ENCODE measurements at regions not wholly inside any gene's neighbourhood (a gene's known extent, or its start where the extent isn't known, plus 50 kb on each side); places are given as distances from the start of the nearest gene placed in this dataset.
"Not testable (repeated sequence)": the region's sequence is repeated elsewhere in the genome, so short reads cannot be mapped to it uniquely, and the experiment has no call there.

- DNase-seq (ENCODE audit: low read depth, low spot score); H3K4me3 ChIP-seq (ENCODE audit: low read length): not testable (repeated sequence)
These were observed 134.2 kb upstream of the TPM1 start for GRCh38 chr15:62908341-62908740.

- no peak overlapping the region for H3K4me3 ChIP-seq (ENCODE audit: low read length)
- DNase-seq (ENCODE audit: low read depth, low spot score) = no peak
These were observed 133.3 kb upstream of the TPM1 start for GRCh38 chr15:62909257-62909656.

DNA sequence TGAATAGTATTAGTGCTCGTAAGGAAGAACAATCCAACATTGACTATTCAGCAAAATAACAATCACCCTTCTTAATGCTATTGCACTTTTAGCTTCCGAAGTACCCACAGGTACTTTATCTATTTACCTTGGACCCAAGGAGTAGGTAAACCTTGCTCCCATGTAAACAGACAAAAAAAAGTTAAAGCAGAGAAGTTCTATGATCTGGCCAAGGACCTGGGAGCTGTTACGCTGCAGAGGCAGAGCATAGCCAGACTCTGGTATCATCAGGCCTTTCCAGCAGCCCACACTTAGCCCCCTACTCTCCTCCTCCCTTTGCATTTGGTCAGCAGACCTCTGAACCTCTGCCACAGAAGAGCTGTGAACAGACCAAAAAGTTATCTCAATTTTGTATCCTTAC lies 130.3 kb upstream of the TPM1 start:
- H3K4me3 ChIP-seq (ENCODE audit: low read length) = no peak overlapping the region
- DNase-seq (ENCODE audit: low read depth, low spot score) = no peak

GRCh38 chr15:62912808-62913207 lies 129.7 kb upstream of the TPM1 start:
- no peak for DNase-seq (ENCODE audit: low read depth, low spot score)
- H3K4me3 ChIP-seq (ENCODE audit: low read length) = no peak overlapping the region

- DNase-seq (ENCODE audit: low read depth, low spot score) = no peak
- H3K4me3 ChIP-seq (ENCODE audit: low read length) = no peak overlapping the region
These were observed 129.3 kb upstream of the TPM1 start for GRCh38 chr15:62913246-62913645.

DNA sequence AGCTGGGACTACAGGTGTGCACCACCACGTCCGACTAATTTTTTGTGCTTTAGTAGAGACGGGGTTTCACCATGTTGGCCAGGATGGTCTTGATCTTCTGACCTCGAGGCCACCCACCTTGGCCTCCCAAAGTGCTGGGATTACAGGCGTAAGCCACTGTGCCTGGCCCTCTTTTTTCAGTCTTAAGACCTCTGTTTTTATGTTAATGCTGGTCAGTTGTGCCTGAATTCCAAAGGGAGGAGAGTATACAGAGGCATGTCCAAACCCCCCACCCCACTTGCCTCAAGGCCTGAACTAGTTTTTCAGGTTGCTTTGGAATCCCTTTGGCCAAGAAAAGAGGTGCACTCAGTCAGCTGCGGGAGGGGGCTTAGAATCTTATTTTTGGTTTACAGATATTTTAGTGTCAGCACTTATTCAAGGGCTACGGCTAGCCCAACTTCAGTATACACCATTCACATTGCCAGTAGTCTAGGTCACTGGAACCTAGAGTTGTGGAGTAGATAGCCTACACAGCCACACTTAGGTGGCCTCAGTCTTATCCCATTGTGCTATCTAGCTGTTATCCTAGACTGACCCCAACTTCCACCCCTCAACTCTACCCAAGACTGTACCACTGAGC lies 128.0 kb upstream of the TPM1 start:
- H3K4me3 ChIP-seq (ENCODE audit: low read length) = no peak overlapping the region
- DNase-seq (ENCODE audit: low read depth, low spot score) = no peak

GRCh38 chr15:62920682-62921502 lies 121.7 kb upstream of the TPM1 start:
- no peak for DNase-seq (ENCODE audit: low read depth, low spot score)
- H3K4me3 ChIP-seq (ENCODE audit: low read length) = no peak overlapping the region

DNA sequence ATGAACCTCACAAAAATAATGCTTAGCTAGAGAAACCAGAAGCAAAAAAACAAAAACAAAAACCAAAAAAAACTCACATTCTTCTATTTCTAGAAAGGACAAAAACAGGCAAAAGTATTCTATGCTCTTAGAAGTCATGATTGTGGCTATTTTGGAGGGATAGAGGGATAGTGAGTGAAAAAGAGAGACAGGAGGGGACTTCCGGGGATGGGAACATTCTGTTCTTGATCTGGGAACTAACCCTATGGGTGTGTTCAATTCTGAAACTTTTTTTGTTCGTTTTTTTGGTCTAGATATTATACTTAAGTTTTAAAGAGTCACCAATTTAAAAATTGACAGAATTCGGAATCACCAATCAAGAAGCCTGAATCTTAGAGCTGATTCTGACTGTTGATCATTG lies 120.0 kb upstream of the TPM1 start:
- DNase-seq (ENCODE audit: low read depth, low spot score) = no peak
- H3K4me3 ChIP-seq (ENCODE audit: low read length) = no peak overlapping the region

- DNase-seq (ENCODE audit: low read depth, low spot score) = no peak
- H3K4me3 ChIP-seq (ENCODE audit: low read length) = no peak overlapping the region
These were observed 116.7 kb upstream of the TPM1 start for GRCh38 chr15:62925875-62926274.

GRCh38 chr15:62927196-62927595 lies 115.4 kb upstream of the TPM1 start:
- no peak overlapping the region for H3K4me3 ChIP-seq (ENCODE audit: low read length)
- DNase-seq (ENCODE audit: low read depth, low spot score) = no peak

DNA sequence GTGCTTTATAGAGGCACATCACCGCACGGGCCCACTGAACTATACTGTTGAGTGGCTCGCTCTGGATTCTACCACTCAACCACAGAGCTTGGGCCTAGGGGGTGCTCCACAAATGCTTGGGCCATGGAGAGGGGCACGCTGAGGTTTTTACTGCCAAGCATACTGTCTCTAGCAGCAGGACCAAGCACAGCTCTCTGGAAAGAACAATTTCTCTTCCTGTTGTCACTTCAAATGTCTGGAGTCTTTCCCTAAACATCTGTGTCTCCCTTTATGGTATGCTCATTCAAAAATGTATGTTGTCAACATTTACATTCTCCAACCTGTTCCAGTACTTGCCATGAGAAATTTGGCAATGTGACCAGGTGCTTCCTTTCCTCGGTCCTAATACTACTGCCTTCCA lies 114.7 kb upstream of the TPM1 start:
- no peak for DNase-seq (ENCODE audit: low read depth, low spot score)
- H3K4me3 ChIP-seq (ENCODE audit: low read length) = no peak overlapping the region

GRCh38 chr15:62928242-62928999 lies 114.1 kb upstream of the TPM1 start:
- DNase-seq (ENCODE audit: low read depth, low spot score) = no peak
- no peak overlapping the region for H3K4me3 ChIP-seq (ENCODE audit: low read length)

DNA sequence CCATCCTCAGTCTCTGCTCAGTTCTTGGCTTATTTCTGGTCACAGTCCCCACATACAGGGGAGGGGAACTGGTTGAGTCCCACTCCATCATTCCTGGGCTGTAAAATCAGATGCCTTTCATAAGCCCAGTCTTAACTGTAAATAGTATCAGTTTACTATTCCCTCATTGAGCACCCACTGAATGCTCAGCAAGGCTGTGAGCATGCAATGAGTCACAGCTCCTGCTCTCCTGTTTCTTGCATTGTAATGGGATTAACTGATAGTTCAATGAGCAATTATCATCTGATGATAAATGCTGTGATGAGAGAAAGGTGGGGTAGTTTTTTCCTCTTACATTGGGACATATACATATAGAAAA lies 113.6 kb upstream of the TPM1 start:
- H3K4me3 ChIP-seq (ENCODE audit: low read length) = no peak overlapping the region
- DNase-seq (ENCODE audit: low read depth, low spot score) = no peak

- no peak for DNase-seq (ENCODE audit: low read depth, low spot score)
These were observed 110.9 kb upstream of the TPM1 start for GRCh38 chr15:62931650-62932049.

DNA sequence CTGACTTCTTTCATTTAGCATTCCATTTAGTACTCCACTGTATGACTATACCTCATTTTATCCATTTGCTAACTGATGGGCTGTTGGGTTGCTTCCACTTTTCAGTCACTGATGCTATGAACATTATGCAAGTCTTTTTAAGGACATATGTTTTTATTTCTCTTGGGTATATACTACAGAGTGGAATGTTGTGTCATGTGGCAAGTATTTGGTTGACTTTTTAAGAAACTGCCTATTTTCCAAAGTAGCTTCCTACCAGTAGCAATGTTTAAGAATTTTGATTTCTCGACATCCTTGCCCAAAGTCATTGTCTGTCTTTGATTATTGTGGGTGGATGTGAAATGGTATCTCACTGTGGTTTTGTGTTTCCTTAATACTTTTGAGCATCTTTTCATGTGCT lies 110.1 kb upstream of the TPM1 start:
- no peak for DNase-seq (ENCODE audit: low read depth, low spot score)
- H3K4me3 ChIP-seq (ENCODE audit: low read length) = no peak overlapping the region

More at GRCh38 chr15:62931650-62932049, 110.9 kb upstream of the TPM1 start:
- H3K4me3 ChIP-seq (ENCODE audit: low read length) = no peak overlapping the region

GRCh38 chr15:62933386-62933785 lies 109.2 kb upstream of the TPM1 start:
- DNase-seq (ENCODE audit: low read depth, low spot score) = no peak
- no peak overlapping the region for H3K4me3 ChIP-seq (ENCODE audit: low read length)

GRCh38 chr15:62934236-62934971 lies 108.1 kb upstream of the TPM1 start:
- peak overlapping the region; percentile 30 for H3K4me3 ChIP-seq (ENCODE audit: low read length)
- DNase-seq (ENCODE audit: low read depth, low spot score) = peak; percentile 82

DNA sequence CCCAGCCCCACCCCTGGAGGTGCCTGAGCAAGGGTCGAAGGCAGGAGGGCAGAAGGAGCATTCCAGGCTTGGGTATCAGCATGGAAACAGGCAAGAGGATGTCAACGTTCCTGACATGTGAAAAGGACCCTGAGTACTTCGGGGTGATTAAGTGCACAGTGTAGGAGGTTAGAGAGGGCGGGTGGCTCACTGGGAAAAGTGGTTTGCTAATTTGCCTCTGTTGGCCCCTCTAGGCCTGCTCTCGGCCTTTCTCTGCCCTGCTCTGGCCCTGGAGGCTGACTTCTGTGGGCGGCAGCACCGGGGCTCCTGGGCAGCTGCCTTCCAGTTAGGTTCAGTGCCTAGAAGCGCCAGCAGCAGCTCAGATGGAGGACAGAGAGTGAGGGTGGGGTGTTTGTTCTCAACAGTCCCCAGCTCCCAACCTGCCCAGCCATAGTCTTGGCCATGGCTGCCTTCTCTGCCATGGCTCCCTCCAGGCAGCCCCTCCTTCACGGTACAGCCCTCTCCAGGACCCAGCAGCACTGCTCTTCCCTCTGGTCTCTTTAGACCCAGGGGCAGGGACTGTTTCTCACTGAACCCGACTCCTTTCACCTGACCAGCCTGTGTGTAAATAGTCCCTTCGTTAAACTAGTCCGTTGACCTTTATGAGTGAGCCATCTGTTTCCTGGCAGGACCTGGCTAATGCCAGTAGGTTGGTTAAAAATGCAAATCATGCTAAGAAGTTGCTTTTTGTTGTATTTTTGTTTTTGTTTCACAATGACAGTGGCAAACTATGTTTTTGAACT lies 107.1 kb upstream of the TPM1 start:
- H3K4me3 ChIP-seq (ENCODE audit: low read length) = no peak overlapping the region
- no peak for DNase-seq (ENCODE audit: low read depth, low spot score)

- no peak for DNase-seq (ENCODE audit: low read depth, low spot score)
- no peak overlapping the region for H3K4me3 ChIP-seq (ENCODE audit: low read length)
These were observed 103.7 kb upstream of the TPM1 start for GRCh38 chr15:62938825-62939224.
